H1 (cell line): ENCODE measurements at regions not wholly inside any gene's neighbourhood (a gene's known extent, or its start where the extent isn't known, plus 50 kb on each side); places are given as distances from the start of the nearest gene placed in this dataset.

Experiments used
- CTCF ChIA-PET: fragments of 300-600 bp; sonication (Branson Sonifier 250); formaldehyde crosslinking; loops from one replicate; lab custom pipeline; 2021; ENCODE audit not compliant: partially characterized antibody; lab: Charles Lee
- POLR2A ChIA-PET: fragments of 300-600 bp; sonication (Branson Sonifier 250); formaldehyde crosslinking; loops from one replicate; lab custom pipeline; 2021; ENCODE audit warnings: inconsistent platforms; ENCODE audit not compliant: partially characterized antibody; lab: Charles Lee
- DNase-seq, 2 experiments: peaks; one replicate each; pipeline versions ENCODE4 v3.0.0 to v3.0.0-alpha.2; 2010 to 2022; ENCODE audit warnings: low spot score in 2 of 2, low read depth in 1 of 2, mixed read lengths in 1 of 2
- FAIRE-seq: peaks from 2 replicates; lab custom pipeline; 2011; peaks lifted over from hg19 to GRCh38; lab: Jason Lieb, UNC
- H2AFZ ChIP-seq: 2 replicates; pipeline ENCODE4 v1.8.1; 2012; ENCODE audit warnings: low read length, inconsistent platforms
- H2AK5ac ChIP-seq: 2 replicates; pipeline ENCODE4 v1.6.1; 2013; ENCODE audit warnings: low read depth, low read length
- H2BK120ac ChIP-seq: replicated peaks from 2 replicates; pipeline ENCODE3; 2013; ENCODE audit warnings: low read depth, low read length, inconsistent platforms
- H2BK12ac ChIP-seq: 2 replicates; pipeline ENCODE4 v1.6.1; 2013; ENCODE audit warnings: low read depth, low read length
- H2BK15ac ChIP-seq: 2 replicates; pipeline ENCODE4 v1.6.1; 2013; ENCODE audit warnings: low read length
- H2BK20ac ChIP-seq: 2 replicates; pipeline ENCODE4 v1.6.1; 2013; ENCODE audit warnings: low read length
- H2BK5ac ChIP-seq: 2 replicates; pipeline ENCODE4 v1.6.1; 2013; ENCODE audit warnings: low read depth, low read length
- H3K14ac ChIP-seq: 2 replicates; pipeline ENCODE4 v1.6.1; 2013; ENCODE audit warnings: inconsistent platforms; ENCODE audit not compliant: insufficient read length
- H3K18ac ChIP-seq: 2 replicates; pipeline ENCODE4 v1.6.1; 2013; ENCODE audit warnings: low read length; ENCODE audit errors: extremely low read depth
- H3K23ac ChIP-seq: 2 replicates; pipeline ENCODE4 v1.6.1; 2013; ENCODE audit warnings: inconsistent platforms; ENCODE audit not compliant: insufficient read length
- H3K23me2 ChIP-seq: 2 replicates; pipeline ENCODE4 v1.6.1; 2013; ENCODE audit warnings: low read depth, low read length
- H3K27ac ChIP-seq: 2 replicates; pipeline ENCODE4 v1.6.1; 2011; ENCODE audit warnings: low read depth, low read length, inconsistent platforms
- H3K27me3 ChIP-seq, 4 experiments: replicated peaks in 1 of 4; 1 replicate in 1 of 4; 2 replicates in 3 of 4; pipeline versions ENCODE4 v1.6.1 to v1.8.1; 2011 to 2013; ENCODE audit warnings: low read length in 3 of 4, mild to moderate bottlenecking in 3 of 4, inconsistent platforms in 2 of 4, mixed read lengths in 2 of 4, moderate library complexity in 1 of 4; ENCODE audit not compliant: control insufficient read depth in 3 of 4, insufficient read depth in 3 of 4; ENCODE audit errors: extremely low read depth in 1 of 4
- H3K36me3 ChIP-seq, 4 experiments: 2 replicates each; pipeline versions ENCODE4 v1.6.1 to v1.8.1; 2011 to 2013; ENCODE audit warnings: mild to moderate bottlenecking in 4 of 4, low read length in 3 of 4, moderate library complexity in 2 of 4, control low read depth in 1 of 4, inconsistent platforms in 1 of 4; ENCODE audit not compliant: insufficient read depth in 4 of 4, control insufficient read depth in 2 of 4
- H3K4ac ChIP-seq: replicated peaks from 2 replicates; pipeline ENCODE3; 2013; ENCODE audit warnings: low read length, low read depth, mixed read lengths, inconsistent platforms; ENCODE audit not compliant: insufficient read length
- H3K4me1 ChIP-seq, 4 experiments: replicated peaks in 1 of 4; 1 replicate in 1 of 4; 2 replicates in 3 of 4; pipeline versions ENCODE4 v1.6.1 to v1.8.1; 2011 to 2013; ENCODE audit warnings: low read length in 3 of 4, inconsistent platforms in 2 of 4, mixed read lengths in 1 of 4; ENCODE audit not compliant: insufficient read depth in 4 of 4, control insufficient read depth in 3 of 4
- H3K4me2 ChIP-seq, 2 experiments: 2 replicates each; pipeline versions ENCODE4 v1.6.1 to v1.8.1; 2011 to 2013; ENCODE audit warnings: low read depth in 2 of 2, low read length in 2 of 2, control low read depth in 1 of 2, inconsistent platforms in 1 of 2, mild to moderate bottlenecking in 1 of 2; ENCODE audit not compliant: insufficient read depth in 1 of 2
- H3K4me3 ChIP-seq, 4 experiments: fragments of 200-600, 300-600 bp in 1 of 4; sonication (generic), shearing (Covaris generic), sonication (Bioruptor Twin) in 1 of 4; 2 replicates each; pipeline versions ENCODE4 v1.5.1 to v1.8.1; 2011 to 2016; ENCODE audit warnings: low read length in 4 of 4, low read depth in 3 of 4, control low read depth in 2 of 4, inconsistent platforms in 2 of 4, mild to moderate bottlenecking in 2 of 4, mixed read lengths in 1 of 4, moderate library complexity in 1 of 4; ENCODE audit not compliant: insufficient read depth in 2 of 4; ENCODE audit errors: extremely low read depth in 1 of 4
- H3K56ac ChIP-seq: replicated peaks from 2 replicates; pipeline ENCODE3; 2013; ENCODE audit warnings: low read depth, mild to moderate bottlenecking, mixed read lengths, low read length, inconsistent platforms; ENCODE audit not compliant: insufficient read length
- H3K79me1 ChIP-seq: 2 replicates; pipeline ENCODE4 v1.6.1; 2013; ENCODE audit warnings: low read depth, low read length, control low read depth
- H3K79me2 ChIP-seq, 2 experiments: 2 replicates each; pipeline versions ENCODE4 v1.6.1 to v1.8.1; 2012 to 2013; ENCODE audit warnings: low read length in 2 of 2, mild to moderate bottlenecking in 2 of 2, inconsistent platforms in 1 of 2; ENCODE audit not compliant: insufficient read depth in 2 of 2, control insufficient read depth in 1 of 2
- H3K9ac ChIP-seq, 4 experiments: replicated peaks in 1 of 4; 1 replicate in 1 of 4; 2 replicates in 3 of 4; pipeline versions ENCODE4 v1.6.1 to v1.8.1; 2011 to 2013; ENCODE audit warnings: low read depth in 3 of 4, low read length in 3 of 4, control low read depth in 2 of 4, mild to moderate bottlenecking in 2 of 4, moderate library complexity in 2 of 4, inconsistent platforms in 1 of 4; ENCODE audit errors: extremely low read depth in 1 of 4
- H3K9me3 ChIP-seq, 2 experiments: 2 replicates each; pipeline versions ENCODE4 v1.6.1 to v1.8.1; 2012 to 2013; ENCODE audit warnings: mild to moderate bottlenecking in 2 of 2, moderate library complexity in 2 of 2, control low read depth in 1 of 2, inconsistent platforms in 1 of 2, low read depth in 1 of 2, low read length in 1 of 2, mixed read lengths in 1 of 2; ENCODE audit not compliant: insufficient read depth in 2 of 2
- H4K20me1 ChIP-seq, 2 experiments: replicated peaks in 1 of 2; 2 replicates each; pipeline versions ENCODE3 to v1.8.1; 2011 to 2013; ENCODE audit warnings: inconsistent platforms in 2 of 2, low read length in 2 of 2, mild to moderate bottlenecking in 1 of 2; ENCODE audit not compliant: insufficient read depth in 2 of 2, control insufficient read depth in 1 of 2
- H4K5ac ChIP-seq: 2 replicates; pipeline ENCODE4 v1.6.1; 2013; ENCODE audit warnings: low read length, low read depth, mixed read lengths, inconsistent platforms; ENCODE audit not compliant: insufficient read length
- H4K8ac ChIP-seq: 2 replicates; pipeline ENCODE4 v1.8.0; 2013; ENCODE audit warnings: mild to moderate bottlenecking, moderate library complexity, low read length, inconsistent platforms; ENCODE audit not compliant: insufficient read depth; ENCODE audit errors: extremely low read depth
- H4K91ac ChIP-seq: replicated peaks from 2 replicates; pipeline ENCODE3; 2013; ENCODE audit warnings: low read length, mixed read lengths, inconsistent platforms; ENCODE audit not compliant: insufficient read length
- BRCA1 ChIP-seq: IDR thresholded peaks from 2 replicates; pipeline ENCODE4 v1.6.1; 2012; ENCODE audit warnings: low read depth, low read length, improper control_type of control experiment
- CREB1 ChIP-seq: IDR thresholded peaks from 2 replicates; pipeline ENCODE4 v1.6.1; 2012; ENCODE audit warnings: inconsistent platforms
- EZH2 ChIP-seq: fragments of 200-600 bp; sonication (generic); IDR thresholded peaks from 2 replicates; pipeline ENCODE4 v1.7.1; 2012; ENCODE audit warnings: low read depth, mild to moderate bottlenecking, moderate library complexity, low read length, inconsistent platforms; ENCODE audit not compliant: severe bottlenecking
- MAX ChIP-seq: IDR thresholded peaks from 2 replicates; pipeline ENCODE4 v1.6.1; 2012; ENCODE audit warnings: inconsistent platforms
- NRF1 ChIP-seq: IDR thresholded peaks from 2 replicates; pipeline ENCODE4 v1.6.1; 2011; ENCODE audit warnings: mild to moderate bottlenecking, low read depth, low read length, improper control_type of control experiment
- POLR2AphosphoS5 ChIP-seq: IDR thresholded peaks from 2 replicates; pipeline ENCODE4 v1.6.1; 2011; ENCODE audit warnings: low read depth, low read length
- RAD21 ChIP-seq, 2 experiments: IDR thresholded peaks in 1 of 2; conservative IDR thresholded peaks in 1 of 2; 2 replicates each; pipeline ENCODE4 v1.6.1; 2011; ENCODE audit warnings: low read depth in 2 of 2, low read length in 2 of 2, improper control_type of control experiment in 1 of 2, inconsistent platforms in 1 of 2, mild to moderate bottlenecking in 1 of 2, moderate library complexity in 1 of 2
- RBBP5 ChIP-seq: IDR thresholded peaks from 2 replicates; pipeline ENCODE4 v1.7.1; 2012; ENCODE audit warnings: low read depth, mild to moderate bottlenecking, inconsistent platforms, low read length, moderate library complexity, borderline replicate concordance
- SP2 ChIP-seq: IDR thresholded peaks from 2 replicates; pipeline ENCODE4 v1.6.1; 2012; ENCODE audit warnings: mild to moderate bottlenecking, low read length, inconsistent platforms
- SRF ChIP-seq: IDR thresholded peaks from 2 replicates; pipeline ENCODE4 v1.6.1; 2011; ENCODE audit warnings: mild to moderate bottlenecking, low read depth, low read length, moderate library complexity
- YY1 ChIP-seq: IDR thresholded peaks from 2 replicates; pipeline ENCODE4 v1.6.1; 2011; ENCODE audit warnings: low read depth, mild to moderate bottlenecking, low read length
- ZNF274 ChIP-seq: IDR thresholded peaks from 2 replicates; pipeline ENCODE4 v1.7.0; 2012; ENCODE audit warnings: low read length, borderline replicate concordance; ENCODE audit errors: extremely low read depth
- WGBS, 2 experiments: shearing (Covaris generic) in 1 of 2; methylation state at CpG; one replicate each; pipeline versions ENCODE4 v1.1.6 to v1.1.7; 2013 to 2015; ENCODE audit warnings: low lambda C conversion rate in 2 of 2, mixed read lengths in 2 of 2, inconsistent platforms in 1 of 2, low coverage in 1 of 2, missing lambda C conversion rate in 1 of 2; ENCODE audit not compliant: insufficient replicate concordance in 2 of 2, insufficient coverage in 1 of 2, insufficient read length in 1 of 2; ENCODE audit errors: extremely low coverage in 1 of 2, missing lambda C conversion rate in 1 of 2; 5-methylcytosine and 5-hydroxymethylcytosine counted together

- H3K79me2 ChIP-seq: no peaks in the 10 kb centered on the region
- POLR2A ChIA-PET: no interaction called here
- H3K9me3 ChIP-seq: no peaks in the 10 kb centered on the region
- no peak overlapping the region for H4K91ac ChIP-seq
- H3K4me1 ChIP-seq: no peaks in the 10 kb centered on the region
- DNase-seq (no peak), FAIRE-seq (no peak)
- WGBS, 2 experiments: 96% methylated on average over 7 of the region's 7 CpGs; no CpG with 5 or more reads in 1 of the 2 experiments
- no peak overlapping the region for H2BK120ac ChIP-seq
- H3K27me3 ChIP-seq: no peaks in the 10 kb centered on the region
- no peak overlapping the region for H3K4me2 ChIP-seq
- H3K14ac ChIP-seq: no peak overlapping the region
- no peak overlapping the region for H2BK15ac ChIP-seq
- H2BK5ac ChIP-seq: no peak overlapping the region
- no peak overlapping the region for H2AFZ ChIP-seq
- no peak overlapping the region for H3K18ac ChIP-seq
- H3K27ac ChIP-seq: no peak overlapping the region
- no peak overlapping the region for H2BK12ac ChIP-seq
- H2AK5ac ChIP-seq: no peak overlapping the region
- no peak overlapping the region for H2BK20ac ChIP-seq
- H4K8ac ChIP-seq: no peak overlapping the region
- H3K4me3 ChIP-seq: no peak overlapping the region
- no peaks in the 10 kb centered on the region for H3K79me1 ChIP-seq
- no peak overlapping the region for H3K23ac ChIP-seq
- H3K36me3 ChIP-seq: no peaks in the 10 kb centered on the region
- no peak overlapping the region for H3K4ac ChIP-seq
- H3K9ac ChIP-seq: no peak overlapping the region
- no peak overlapping the region for H3K56ac ChIP-seq
- H4K20me1 ChIP-seq: no peaks in the 10 kb centered on the region
- H4K5ac ChIP-seq: no peak overlapping the region
- H3K23me2 ChIP-seq: no peaks in the 10 kb centered on the region
- CTCF ChIA-PET: no interaction called here
- no peak for TF ChIP-seq YY1
- no peak for TF ChIP-seq SRF
- TF ChIP-seq MAX: no peak
- TF ChIP-seq SP2: no peak
- TF ChIP-seq BRCA1: no peak
- no peak for TF ChIP-seq EZH2
- no peak for TF ChIP-seq NRF1
- TF ChIP-seq ZNF274: no peak
- no peak for TF ChIP-seq RAD21 (IDR thresholded peaks at IDR 0.05 in 1 of 2, conservative IDR thresholded peaks at IDR 0.05 in 1 of 2; ENCODE audit: low read depth in 2 of 2, low read length in 2 of 2)
- TF ChIP-seq CREB1: no peak
- no peak for TF ChIP-seq POLR2AphosphoS5
- no peak for TF ChIP-seq RBBP5
Measured at GRCh38 chr10:52481986-52482555, 168.0 kb downstream of the DKK1 start.
